ENCODE measurements at regions not wholly inside any gene's neighbourhood (a gene's known extent, or its start where the extent isn't known, plus 50 kb on each side); places are given as distances from the start of the nearest gene placed in this dataset.
"Not testable (repeated sequence)": the region's sequence is repeated elsewhere in the genome, so short reads cannot be mapped to it uniquely, and the experiment has no call there.

- DNase-seq: not testable (repeated sequence)
Observed at GRCh38 chr1:194738843-194739242, 1552.4 kb upstream of the B3GALT2 start.

GRCh38 chr1:194734970-194735369 lies 1548.6 kb upstream of the B3GALT2 start:
- no peak for DNase-seq

- DNase-seq: no peak
Observed at GRCh38 chr1:194731025-194731424, 1544.6 kb upstream of the B3GALT2 start.

- DNase-seq: no peak
Observed at GRCh38 chr1:194730304-194730703, 1543.9 kb upstream of the B3GALT2 start.

GRCh38 chr1:194723067-194723466 lies 1536.7 kb upstream of the B3GALT2 start:
- DNase-seq: no peak

GRCh38 chr1:194717941-194718340 lies 1531.5 kb upstream of the B3GALT2 start:
- DNase-seq: no peak

GRCh38 chr1:194717334-194717733 lies 1530.9 kb upstream of the B3GALT2 start:
- no peak for DNase-seq

- DNase-seq: no peak
Observed at GRCh38 chr1:194710671-194711070, 1524.3 kb upstream of the B3GALT2 start.

- no peak for DNase-seq
Observed at GRCh38 chr1:194709439-194709838, 1523.0 kb upstream of the B3GALT2 start.

GRCh38 chr1:194707074-194707473 lies 1520.7 kb upstream of the B3GALT2 start:
- DNase-seq: no peak

- DNase-seq: no peak
Observed at GRCh38 chr1:194705123-194705854, 1518.9 kb upstream of the B3GALT2 start.

- DNase-seq: no peak
Observed at GRCh38 chr1:194698908-194699318, 1512.5 kb upstream of the B3GALT2 start.

GRCh38 chr1:194693244-194693643 lies 1506.8 kb upstream of the B3GALT2 start:
- DNase-seq: no peak

- no peak for DNase-seq
Observed at GRCh38 chr1:194684636-194685035, 1498.2 kb upstream of the B3GALT2 start.

GRCh38 chr1:194658090-194658439 lies 1471.7 kb upstream of the B3GALT2 start:
- DNase-seq: no peak

- no peak for DNase-seq
Observed at GRCh38 chr1:194654956-194655355, 1468.5 kb upstream of the B3GALT2 start.

- no peak for DNase-seq
Observed at GRCh38 chr1:194653385-194653784, 1467.0 kb upstream of the B3GALT2 start.

GRCh38 chr1:194647118-194647517 lies 1460.7 kb upstream of the B3GALT2 start:
- no peak for DNase-seq

- DNase-seq: no peak
Observed at GRCh38 chr1:194644528-194644927, 1458.1 kb upstream of the B3GALT2 start.

GRCh38 chr1:194640322-194640721 lies 1453.9 kb upstream of the B3GALT2 start:
- DNase-seq: no peak

- no peak for DNase-seq
Observed at GRCh38 chr1:194629011-194629410, 1442.6 kb upstream of the B3GALT2 start.

- DNase-seq: no peak
Observed at GRCh38 chr1:194624833-194625232, 1438.4 kb upstream of the B3GALT2 start.

- no peak for DNase-seq
Observed at GRCh38 chr1:194618101-194618500, 1431.7 kb upstream of the B3GALT2 start.

GRCh38 chr1:194617272-194617671 lies 1430.9 kb upstream of the B3GALT2 start:
- DNase-seq: not testable (repeated sequence)

- no peak for DNase-seq
Observed at GRCh38 chr1:194616835-194617234, 1430.4 kb upstream of the B3GALT2 start.
